Endodermal cell (in vitro differentiated cells): ENCODE measurements at regions not wholly inside any gene's neighbourhood (a gene's known extent, or its start where the extent isn't known, plus 50 kb on each side); places are given as distances from the start of the nearest gene placed in this dataset.

Experiments
- DNase-seq: peaks from one replicate; pipeline ENCODE4 v3.0.0-alpha.2; 2017
- H3K27ac ChIP-seq: 2 replicates; pipeline ENCODE4 v1.5.1; 2013; ENCODE audit warnings: mild to moderate bottlenecking, low read depth, low read length, moderate library complexity
- H3K27me3 ChIP-seq: 2 replicates; pipeline ENCODE4 v1.6.1; 2013; ENCODE audit warnings: mild to moderate bottlenecking, low read length, moderate library complexity; ENCODE audit not compliant: insufficient read depth, control insufficient read depth, poor library complexity, severe bottlenecking
- H3K36me3 ChIP-seq: 2 replicates; pipeline ENCODE4 v1.7.0; 2013; ENCODE audit warnings: mild to moderate bottlenecking, low read length, moderate library complexity; ENCODE audit not compliant: control insufficient read depth, insufficient read depth
- H3K4me1 ChIP-seq: one replicate; pipeline ENCODE4 v1.7.0; 2013; ENCODE audit warnings: low read length; ENCODE audit not compliant: control insufficient read depth, insufficient read depth
- H3K4me3 ChIP-seq: 2 replicates; pipeline ENCODE4 v1.5.1; 2013; ENCODE audit warnings: mild to moderate bottlenecking, low read length, moderate library complexity
- H3K9ac ChIP-seq: 2 replicates; pipeline ENCODE4 v1.6.1; 2013; ENCODE audit warnings: mild to moderate bottlenecking, low read length, moderate library complexity; ENCODE audit not compliant: poor library complexity, severe bottlenecking; ENCODE audit errors: extremely low read depth
- H3K9me3 ChIP-seq: 2 replicates; pipeline ENCODE4 v1.6.1; 2013; ENCODE audit warnings: mild to moderate bottlenecking, low read length, moderate library complexity; ENCODE audit not compliant: control insufficient read depth
- H3K27ac Mint-ChIP-seq: 2 replicates; pipeline ENCODE4 v1.8.0; 2020; ENCODE audit warnings: mixed read lengths
- H3K27me3 Mint-ChIP-seq: 2 replicates; pipeline ENCODE4 v1.8.0; 2021; ENCODE audit warnings: mild to moderate bottlenecking, mixed read lengths; ENCODE audit not compliant: insufficient read depth
- H3K36me3 Mint-ChIP-seq: 2 replicates; pipeline ENCODE4 v1.8.0; 2020; ENCODE audit warnings: low read depth, mixed read lengths
- H3K4me1 Mint-ChIP-seq: 2 replicates; pipeline ENCODE4 v1.8.0; 2020; ENCODE audit warnings: mixed read lengths
- H3K4me3 Mint-ChIP-seq: 2 replicates; pipeline ENCODE4 v1.8.0; 2020; ENCODE audit warnings: mild to moderate bottlenecking, moderate library complexity, mixed read lengths
- H3K9me3 Mint-ChIP-seq: 2 replicates; pipeline ENCODE4 v1.8.0; 2020; ENCODE audit warnings: mild to moderate bottlenecking, mixed read lengths
- CTCF ChIP-seq: fragments of 200-600 bp; sonication (generic); conservative IDR thresholded peaks from 2 replicates; pipeline ENCODE4 v1.5.0; 2021; ENCODE audit warnings: antibody characterized with exemption, mild to moderate bottlenecking
- WGBS, 2 experiments: methylation state at CpG; one replicate each; pipeline versions ENCODE4 v1.1.5 to v1.1.7; 2013; ENCODE audit warnings: missing lambda C conversion rate in 2 of 2, mixed read lengths in 1 of 2; ENCODE audit not compliant: insufficient coverage in 1 of 2, insufficient read length in 1 of 2; 5-methylcytosine and 5-hydroxymethylcytosine counted together

DNA sequence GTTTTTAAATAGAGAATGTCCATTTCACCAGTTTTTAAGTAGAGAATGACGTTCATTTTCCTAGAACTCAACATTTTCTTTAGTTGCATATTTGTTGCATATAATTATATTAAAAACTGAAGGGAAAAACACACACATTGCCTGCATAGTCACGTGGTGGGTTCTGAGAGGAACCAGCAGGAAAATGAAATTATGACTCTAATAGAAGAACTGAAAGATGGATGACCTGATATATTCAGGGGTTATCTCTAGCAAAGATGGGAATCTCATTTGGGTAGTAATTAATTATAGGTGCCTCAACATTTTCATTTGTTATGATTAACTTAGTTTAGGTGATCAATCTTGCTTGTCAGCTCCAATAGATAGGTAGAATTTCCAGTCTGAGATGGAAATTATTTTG lies 288.3 kb downstream of the TRIB2 start:
- DNase-seq: no peak
- WGBS, 2 experiments: 86 to 100% methylated on average over 1 to 2 of the region's 2 CpGs
- Histone ChIP-seq H3K9ac (no peak overlapping the region), H3K36me3 (no peaks in the 10 kb centered on the region), H3K9me3 (no peaks in the 10 kb centered on the region), H3K27ac (no peak overlapping the region), H3K4me1 (peaks cover 8% of the 10 kb centered on the region), H3K27me3 (peaks cover 72% of the 10 kb centered on the region), H3K4me3 (no peak overlapping the region)
- Mint-ChIP-seq H3K27ac (no peak overlapping the region), H3K4me3 (no peak overlapping the region), H3K9me3 (no peaks in the 10 kb centered on the region), H3K27me3 (peaks cover 27% of the 10 kb centered on the region), H3K4me1 (peaks cover 13% of the 10 kb centered on the region), H3K36me3 (no peaks in the 10 kb centered on the region)
- TF ChIP-seq CTCF: no peak

GRCh38 chr2:13005761-13006335 lies 289.1 kb downstream of the TRIB2 start:
- no peaks in the 10 kb centered on the region for H3K36me3 ChIP-seq
- DNase-seq: no peak
- H3K4me3 ChIP-seq: no peak overlapping the region
- Mint-ChIP-seq H3K27me3 (peaks cover 24% of the 10 kb centered on the region), H3K36me3 (no peaks in the 10 kb centered on the region), H3K4me1 (peaks cover 7% of the 10 kb centered on the region), H3K9me3 (no peaks in the 10 kb centered on the region), H3K27ac (no peak overlapping the region), H3K4me3 (no peak overlapping the region)
- no peaks in the 10 kb centered on the region for H3K9me3 ChIP-seq
- H3K9ac ChIP-seq: no peak overlapping the region
- H3K4me1 ChIP-seq: peaks cover 5% of the 10 kb centered on the region
- TF ChIP-seq CTCF: no peak
- H3K27me3 ChIP-seq: peaks cover 69% of the 10 kb centered on the region
- WGBS, 2 experiments: 88 to 96% methylated on average over 3 to 6 of the region's 7 CpGs
- H3K27ac ChIP-seq: no peak overlapping the region

- no peak for DNase-seq
- Mint-ChIP-seq H3K27me3 (peaks cover 20% of the 10 kb centered on the region), H3K4me1 (peaks cover 7% of the 10 kb centered on the region), H3K4me3 (no peak overlapping the region), H3K27ac (no peak overlapping the region), H3K36me3 (no peaks in the 10 kb centered on the region), H3K9me3 (no peaks in the 10 kb centered on the region)
- Histone ChIP-seq H3K27ac (no peak overlapping the region), H3K4me1 (peaks cover 5% of the 10 kb centered on the region), H3K4me3 (no peak overlapping the region), H3K9me3 (no peaks in the 10 kb centered on the region), H3K36me3 (no peaks in the 10 kb centered on the region), H3K9ac (no peak overlapping the region), H3K27me3 (peaks cover 63% of the 10 kb centered on the region)
- no peak for TF ChIP-seq CTCF
- 77 to 86% methylated on average over 1 to 3 of the region's 4 CpGs for WGBS, 2 experiments
Measured at GRCh38 chr2:13006426-13006825, 289.7 kb downstream of the TRIB2 start.
